HCT116 (cell line): ENCODE measurements at regions not wholly inside any gene's neighbourhood (a gene's known extent, or its start where the extent isn't known, plus 50 kb on each side); places are given as distances from the start of the nearest gene placed in this dataset.
"Not testable (repeated sequence)": the region's sequence is repeated elsewhere in the genome, so short reads cannot be mapped to it uniquely, and the experiment has no call there.

ENCODE experiments used
- ATAC-seq: fragments of 200-7000 bp; cut with Tn5 transposase; 2 replicates; pipeline ENCODE4 v1.9.1; 2020; ENCODE audit warnings: mild to moderate bottlenecking, moderate library complexity
- BruUV-seq: library from RNA; stranded (reverse); fragments of 400-500 nt; replicated peaks from 2 replicates; lab custom pipeline; 2021; lab: Mats Ljungman, UMichigan
- CTCF ChIA-PET: fragments of 300-600 bp; sonication (Branson Sonifier 250); formaldehyde crosslinking; loops from one replicate; lab custom pipeline; 2021; ENCODE audit warnings: antibody characterized with exemption; lab: Charles Lee
- POLR2A ChIA-PET: fragments of 300-600, 350-600 bp; sonication (Branson Sonifier 250); formaldehyde crosslinking; loops from one replicate; lab custom pipeline; 2021; ENCODE audit warnings: antibody characterized with exemption; lab: Charles Lee
- RAD21 ChIA-PET, 2 experiments: fragments of 300-600 bp; sonication (Branson Sonifier 250); formaldehyde crosslinking; loops; one replicate each; lab custom pipeline; 2023; ENCODE audit warnings: low total read pairs in 2 of 2; ENCODE audit not compliant: uncharacterized antibody in 2 of 2, unreplicated experiment in 2 of 2, low non-redundant PET in 1 of 2; lab: Charles Lee
- DNase-seq: peaks from one replicate; pipeline ENCODE4 v3.0.0-alpha.2; 2010; ENCODE audit warnings: low read depth, low spot score
- H2AFZ ChIP-seq: fragments of 200-600 bp; shearing (Covaris generic), sonication (generic); 2 replicates; pipeline ENCODE4 v1.6.1; 2017; ENCODE audit warnings: low read depth, mixed run types, mixed read lengths, antibody characterized with exemption, low read length; ENCODE audit not compliant: poor library complexity, severe bottlenecking
- H3K27ac ChIP-seq: 2 replicates; pipeline ENCODE4 v1.5.1; 2012; ENCODE audit warnings: low read depth, low read length
- H3K27me3 ChIP-seq: fragments of 200-600 bp; sonication (generic); 2 replicates; pipeline ENCODE4 v1.6.1; 2016; ENCODE audit warnings: mixed run types, low read length, mixed read lengths; ENCODE audit not compliant: insufficient read depth
- H3K36me3 ChIP-seq, 2 experiments: fragments of 200-500 bp in 1 of 2; fragments of 200-600 bp in 1 of 2; sonication (Bioruptor generic) in 1 of 2; sonication (generic) in 1 of 2; 2 replicates each; pipeline versions ENCODE4 v1.5.1 to v1.6.1; 2014 to 2016; ENCODE audit warnings: low read length in 2 of 2, inconsistent platforms in 1 of 2, mixed read lengths in 1 of 2, mixed run types in 1 of 2; ENCODE audit not compliant: insufficient read depth in 2 of 2, control insufficient read depth in 1 of 2
- H3K4me1 ChIP-seq, 2 experiments: fragments of 200-600 bp in 1 of 2; sonication (generic) in 1 of 2; 2 replicates each; pipeline versions ENCODE4 v1.5.1 to v1.6.1; 2012 to 2017; ENCODE audit warnings: low read length in 2 of 2, inconsistent platforms in 1 of 2, mild to moderate bottlenecking in 1 of 2, mixed read lengths in 1 of 2, mixed run types in 1 of 2, moderate library complexity in 1 of 2; ENCODE audit not compliant: insufficient read depth in 2 of 2, control insufficient read depth in 1 of 2
- H3K4me2 ChIP-seq: fragments of 200-600 bp; sonication (generic); 2 replicates; pipeline ENCODE4 v1.6.1; 2017; ENCODE audit warnings: mixed run types, low read length, mixed read lengths
- H3K4me3 ChIP-seq, 2 experiments: fragments of 200-600 bp in 1 of 2; sonication (generic) in 1 of 2; replicated peaks in 1 of 2; 2 replicates each; pipeline ENCODE4 v1.5.1; 2011 to 2016; ENCODE audit warnings: low read length in 2 of 2, control low read depth in 1 of 2, low read depth in 1 of 2, mild to moderate bottlenecking in 1 of 2, mixed read lengths in 1 of 2, mixed run types in 1 of 2
- H3K79me2 ChIP-seq: fragments of 200-600 bp; sonication (generic); 2 replicates; pipeline ENCODE4 v1.6.1; 2017; ENCODE audit warnings: mild to moderate bottlenecking, mixed run types, low read length, moderate library complexity, mixed read lengths; ENCODE audit not compliant: insufficient read depth
- H3K9ac ChIP-seq: fragments of 200-600 bp; sonication (generic); 2 replicates; pipeline ENCODE4 v1.6.1; 2016; ENCODE audit warnings: low read length, mixed read lengths
- H3K9me2 ChIP-seq: fragments of 200-600 bp; sonication (generic), shearing (Covaris generic); 2 replicates; pipeline ENCODE4 v1.6.1; 2017; ENCODE audit warnings: mixed run types, mild to moderate bottlenecking, moderate library complexity; ENCODE audit not compliant: insufficient read depth
- H3K9me3 ChIP-seq, 2 experiments: fragments of 200-500 bp in 1 of 2; fragments of 200-600 bp in 1 of 2; sonication (Bioruptor generic) in 1 of 2; sonication (generic) in 1 of 2; 2 replicates each; pipeline ENCODE4 v1.6.1; 2014 to 2017; ENCODE audit warnings: low read length in 2 of 2, mixed read lengths in 2 of 2, inconsistent platforms in 1 of 2, low read depth in 1 of 2, mild to moderate bottlenecking in 1 of 2, mixed run types in 1 of 2, moderate library complexity in 1 of 2; ENCODE audit not compliant: control insufficient read depth in 1 of 2, insufficient read depth in 1 of 2
- H4K20me1 ChIP-seq: fragments of 200-600 bp; sonication (generic), shearing (Covaris generic); 2 replicates; pipeline ENCODE4 v1.6.1; 2017; ENCODE audit warnings: mixed run types, mild to moderate bottlenecking, moderate library complexity; ENCODE audit not compliant: insufficient read depth
- CTCF ChIP-seq, 3 experiments: fragments of 200-600 bp in 1 of 3; sonication (generic) in 1 of 3; IDR thresholded peaks in 2 of 3; conservative IDR thresholded peaks in 1 of 3; 2 replicates each; pipeline ENCODE4 v1.5.1; 2012 to 2017; ENCODE audit warnings: low read depth in 2 of 3, low read length in 2 of 3, antibody characterized with exemption in 1 of 3, borderline replicate concordance in 1 of 3, control low read depth in 1 of 3, mild to moderate bottlenecking in 1 of 3, mixed read lengths in 1 of 3, mixed run types in 1 of 3, moderate library complexity in 1 of 3; ENCODE audit not compliant: insufficient read depth in 1 of 3
- EGR1 ChIP-seq: IDR thresholded peaks from 2 replicates; pipeline ENCODE4 v1.6.1; 2012; ENCODE audit warnings: low read depth
- ELF1 ChIP-seq: IDR thresholded peaks from 2 replicates; pipeline ENCODE4 v1.6.1; 2012; ENCODE audit warnings: low read depth, borderline replicate concordance
- EZH2 ChIP-seq: fragments of 200-600 bp; sonication (generic); IDR thresholded peaks from 2 replicates; pipeline ENCODE4 v1.6.1; 2017; ENCODE audit warnings: antibody characterized with exemption, mixed run types
- EZH2phosphoT487 ChIP-seq: fragments of 200-600 bp; IDR thresholded peaks from 2 replicates; pipeline ENCODE4 v1.6.1; 2018; ENCODE audit warnings: antibody characterized with exemption, borderline replicate concordance
- ZBTB33 ChIP-seq: IDR thresholded peaks from 2 replicates; pipeline ENCODE4 v1.6.1; 2011; ENCODE audit warnings: mild to moderate bottlenecking, low read length, moderate library complexity; ENCODE audit not compliant: insufficient replicate concordance; ENCODE audit errors: extremely low read depth
- ZFX ChIP-seq: fragments of 450-650 bp; IDR thresholded peaks from 2 replicates; pipeline ENCODE4 v1.6.1; 2017
- intact Hi-C: fragments of 100-400 bp; cut with micrococcal nuclease; formaldehyde crosslinking; loops from 2 replicates; pipeline ENCODE4 v1.10.0; 2022

GRCh38 chrX:145410622-145411021 lies 163.3 kb downstream of the SPANXN1 start:
- H3K9me2 ChIP-seq = no peaks in the 10 kb centered on the region
- intact Hi-C loops = no loop called here
- ChIA-PET CTCF (no interaction called here), RAD21 (no interaction called here), POLR2A (no interaction called here)
- H4K20me1 ChIP-seq = no peaks in the 10 kb centered on the region
- no TSS peak for BruUV-seq
- no peak for TF ChIP-seq EZH2
- no peak for TF ChIP-seq EZH2phosphoT487
- no peak for TF ChIP-seq ELF1
- TF ChIP-seq CTCF (IDR thresholded peaks at IDR 0.05 in 2 of 3, conservative IDR thresholded peaks at IDR 0.05 in 1 of 3; ENCODE audit: borderline replicate concordance in 1 of 3, insufficient read depth in 1 of 3, low read depth in 2 of 3, low read length in 2 of 3) = no peak
- no peak for TF ChIP-seq EGR1
- no peak for TF ChIP-seq ZBTB33
- no peak for TF ChIP-seq ZFX
- no peak overlapping the region for H3K4me3 ChIP-seq
- H2AFZ ChIP-seq = no peak overlapping the region
- no peaks in the 10 kb centered on the region for H3K36me3 ChIP-seq
- H3K27me3 ChIP-seq = no peaks in the 10 kb centered on the region
- H3K79me2 ChIP-seq = no peaks in the 10 kb centered on the region
- H3K4me2 ChIP-seq = no peak overlapping the region
- no peak for DNase-seq
- H3K27ac ChIP-seq = no peak overlapping the region
- no peak overlapping the region for H3K9ac ChIP-seq
- no peak for ATAC-seq
- no peaks in the 10 kb centered on the region for H3K9me3 ChIP-seq
- no peaks in the 10 kb centered on the region for H3K4me1 ChIP-seq

GRCh38 chrX:145436211-145436610 lies 188.9 kb downstream of the SPANXN1 start:
- H3K27me3 ChIP-seq, H3K4me1 ChIP-seq, H3K4me3 ChIP-seq, RAD21 ChIA-PET, H3K79me2 ChIP-seq, BruUV-seq, CTCF ChIA-PET, H3K27ac ChIP-seq, H2AFZ ChIP-seq, H3K9me2 ChIP-seq, DNase-seq, H4K20me1 ChIP-seq, H3K9me3 ChIP-seq, H3K9ac ChIP-seq, POLR2A ChIA-PET, ATAC-seq, intact Hi-C loops, H3K4me2 ChIP-seq, H3K36me3 ChIP-seq: not testable (repeated sequence)
